HG03095 (cell line): ENCODE measurements at regions not wholly inside any gene's neighbourhood (a gene's known extent, or its start where the extent isn't known, plus 50 kb on each side); places are given as distances from the start of the nearest gene placed in this dataset.

Experiments
- ATAC-seq: cut with Tn5 transposase; IDR thresholded peaks from one replicate; pipeline ENCODE4 v1.9.1; 2021; ENCODE audit warnings: moderate library complexity; ENCODE audit not compliant: unreplicated experiment

DNA sequence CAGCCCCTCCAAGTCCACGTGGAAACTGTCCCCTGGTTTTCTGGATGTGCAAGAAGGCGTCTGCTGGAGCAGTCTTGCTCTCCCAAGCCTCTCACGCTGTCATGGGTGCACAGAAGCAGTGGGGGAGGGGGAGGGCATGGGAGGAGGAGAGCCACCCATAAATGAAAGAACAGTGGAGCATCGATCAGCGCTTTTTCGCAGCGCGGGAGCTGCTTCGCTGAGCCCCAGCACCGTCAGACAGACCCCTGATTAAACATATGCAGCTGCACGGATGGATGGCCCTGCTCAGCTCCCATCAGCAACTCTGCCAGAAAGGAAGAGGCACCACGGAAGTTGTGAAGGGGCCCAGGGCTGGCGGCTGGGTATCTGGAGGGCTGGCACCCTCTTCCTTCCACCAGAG lies 264.9 kb downstream of the UQCRFS1 start:
- no peak for ATAC-seq

DNA sequence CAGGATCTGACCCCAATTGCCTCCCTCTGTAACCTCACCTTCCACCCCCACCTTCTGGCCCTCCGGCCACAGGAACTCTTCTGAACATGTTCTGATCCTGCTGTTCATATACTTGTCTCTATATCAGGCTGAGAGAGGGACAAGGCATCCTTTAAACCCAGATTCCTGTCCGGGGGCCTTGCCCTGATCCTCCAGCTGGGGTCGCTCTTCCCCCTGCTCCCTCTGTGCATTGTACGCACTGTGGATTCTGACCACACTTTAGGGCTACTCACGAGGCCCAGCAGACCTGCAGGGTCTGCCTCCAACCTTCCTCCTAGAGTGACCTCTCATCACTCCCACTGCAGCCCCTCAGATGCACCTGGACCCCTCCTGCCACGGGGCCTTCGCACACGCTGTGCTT lies 269.3 kb downstream of the UQCRFS1 start:
- no peak for ATAC-seq

DNA sequence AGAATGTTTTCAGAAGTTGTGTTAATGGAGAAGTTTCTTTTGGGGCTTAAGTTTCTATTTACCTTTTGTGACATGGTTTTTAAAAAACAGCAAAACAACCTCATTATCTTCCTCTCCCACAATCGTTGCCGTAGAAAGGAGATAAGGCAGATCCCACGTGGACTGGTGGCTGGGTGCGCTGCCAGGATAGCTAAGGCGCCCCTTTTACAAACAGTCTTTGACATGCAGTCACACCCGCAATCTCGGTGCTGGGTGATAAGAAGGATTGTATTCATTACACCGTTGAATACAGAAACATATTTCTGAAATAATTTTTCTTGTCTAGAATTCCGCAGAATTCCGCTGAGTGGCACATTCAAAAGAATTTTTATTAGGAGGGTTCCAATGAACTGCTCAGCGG lies 271.1 kb downstream of the UQCRFS1 start:
- ATAC-seq: no peak

DNA sequence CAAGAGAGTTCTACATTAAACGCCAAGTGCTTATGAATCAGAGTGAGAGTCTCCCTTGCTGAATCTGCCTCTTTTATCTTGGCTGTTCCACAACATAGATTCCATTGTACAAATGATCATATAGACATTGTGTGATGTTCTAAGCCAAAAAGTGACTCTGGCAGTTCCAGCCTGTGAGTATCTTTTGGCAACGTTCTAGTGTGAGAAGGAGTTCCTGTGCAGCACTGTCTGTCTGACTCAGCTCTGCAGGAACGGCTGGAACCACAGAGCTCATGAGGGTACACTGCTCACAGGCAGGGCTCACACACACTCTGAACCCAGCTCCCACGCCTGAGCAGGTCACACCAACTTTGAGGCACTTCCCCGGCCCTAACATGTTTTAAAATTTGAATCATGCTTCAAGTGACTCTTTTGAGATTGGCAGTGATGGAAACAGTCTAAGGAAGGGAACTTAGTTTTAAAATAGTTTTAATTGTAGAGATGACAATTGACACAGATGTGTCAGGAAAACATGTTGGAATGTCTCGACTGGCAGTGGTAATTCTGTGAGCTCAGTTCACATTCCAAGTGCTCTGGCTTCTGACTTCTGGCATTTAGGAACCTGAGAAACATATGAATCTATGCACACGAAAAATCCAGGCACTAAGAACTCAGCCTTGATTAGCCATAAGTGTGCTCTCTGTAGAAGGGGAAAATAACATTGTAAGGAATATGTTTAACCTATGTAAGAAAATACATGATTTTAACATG lies 272.0 kb downstream of the UQCRFS1 start:
- no peak for ATAC-seq

DNA sequence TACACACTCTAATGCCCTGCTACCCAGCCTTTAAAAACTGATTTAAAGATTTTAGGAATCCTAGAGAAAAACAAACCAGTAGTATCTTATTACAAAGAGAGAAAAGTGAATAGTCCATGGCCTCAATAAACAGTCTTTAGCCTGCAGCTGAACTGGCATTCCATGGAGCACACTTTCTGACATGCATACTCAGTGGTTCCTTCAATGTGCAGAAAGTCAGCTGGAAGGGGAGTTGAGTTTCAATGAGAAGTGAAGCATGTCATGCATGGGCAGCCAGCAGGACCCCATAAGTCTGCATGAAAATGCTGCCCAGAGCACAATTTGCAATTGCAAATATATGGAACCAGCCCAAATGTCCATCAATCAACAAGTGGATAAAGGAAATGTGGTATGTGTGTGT lies 273.7 kb downstream of the UQCRFS1 start:
- ATAC-seq: no peak

DNA sequence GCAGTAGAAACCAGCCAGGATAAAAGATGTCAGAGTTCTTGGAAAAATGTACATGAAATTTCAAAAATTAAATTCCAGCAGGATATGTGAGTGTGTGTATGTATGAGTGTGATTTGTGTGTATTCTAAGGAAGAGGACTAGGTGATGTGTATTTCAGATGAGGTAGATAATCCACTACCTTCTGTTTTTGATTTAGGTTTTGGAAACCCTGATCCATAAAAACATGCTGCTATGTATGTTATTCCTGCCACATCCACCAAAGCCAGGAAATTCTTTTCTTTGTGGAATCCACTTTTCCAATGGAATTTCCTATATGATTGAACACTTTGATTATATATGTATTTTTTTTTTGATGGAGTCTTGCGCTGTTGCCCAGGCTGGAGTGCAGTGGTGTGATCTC lies 276.9 kb downstream of the UQCRFS1 start:
- ATAC-seq: no peak

DNA sequence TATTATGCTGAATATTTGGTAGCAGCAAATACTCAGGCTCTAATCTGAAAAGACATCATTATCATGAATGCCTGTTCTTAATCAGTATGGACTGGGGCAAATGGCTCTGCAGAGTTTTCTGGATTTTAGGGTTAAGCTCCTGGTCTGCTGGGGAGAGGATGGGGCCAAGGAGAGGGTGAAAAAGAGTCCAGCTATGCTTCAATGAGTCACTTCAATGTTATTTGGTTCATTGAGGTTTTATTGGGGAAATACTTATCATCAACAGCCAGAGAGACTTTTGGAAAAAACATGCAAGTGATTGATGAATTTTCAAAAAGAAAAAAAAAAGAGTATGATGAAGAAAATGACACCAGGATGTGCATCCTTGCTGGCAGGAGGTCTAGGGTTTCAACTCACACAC lies 278.3 kb downstream of the UQCRFS1 start:
- no peak for ATAC-seq

DNA sequence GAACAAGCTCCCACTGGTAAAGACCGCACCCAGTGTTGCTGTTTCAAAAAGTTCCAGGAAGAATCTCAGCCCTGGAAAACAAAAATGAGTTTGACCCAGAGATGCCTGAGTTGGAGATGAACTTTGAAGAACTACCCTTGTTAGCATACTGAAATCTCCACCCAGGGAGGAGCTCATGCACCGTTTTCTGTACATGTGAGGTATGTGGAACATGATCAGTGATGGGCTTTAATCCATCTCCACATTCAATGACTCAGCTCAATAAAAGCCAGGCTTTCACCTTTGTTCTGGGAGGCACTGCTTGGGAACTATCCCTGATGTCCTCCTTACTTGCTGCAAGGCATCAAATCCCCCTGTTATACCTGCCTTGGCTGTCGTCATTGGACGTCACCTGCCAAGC lies 279.9 kb downstream of the UQCRFS1 start:
- ATAC-seq: no peak

DNA sequence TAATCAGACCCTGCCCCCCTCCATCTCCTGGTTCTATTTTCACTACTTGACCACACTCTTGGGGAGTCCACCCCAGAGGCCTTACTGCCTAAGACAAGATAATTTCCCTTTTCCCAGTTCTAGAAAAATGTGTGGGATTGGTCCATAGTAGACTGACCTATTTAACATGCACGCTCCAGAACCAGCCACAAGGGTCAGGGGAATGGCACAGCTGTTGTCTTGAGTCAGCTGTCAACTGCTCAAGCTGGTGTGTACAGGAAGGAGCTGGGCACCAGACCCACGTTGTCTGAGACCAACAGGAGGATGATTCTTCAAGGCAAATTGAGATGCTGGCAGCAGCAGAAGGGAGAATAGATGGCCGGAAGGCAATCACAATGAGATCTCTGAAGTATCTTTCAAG lies 280.5 kb downstream of the UQCRFS1 start:
- no peak for ATAC-seq

DNA sequence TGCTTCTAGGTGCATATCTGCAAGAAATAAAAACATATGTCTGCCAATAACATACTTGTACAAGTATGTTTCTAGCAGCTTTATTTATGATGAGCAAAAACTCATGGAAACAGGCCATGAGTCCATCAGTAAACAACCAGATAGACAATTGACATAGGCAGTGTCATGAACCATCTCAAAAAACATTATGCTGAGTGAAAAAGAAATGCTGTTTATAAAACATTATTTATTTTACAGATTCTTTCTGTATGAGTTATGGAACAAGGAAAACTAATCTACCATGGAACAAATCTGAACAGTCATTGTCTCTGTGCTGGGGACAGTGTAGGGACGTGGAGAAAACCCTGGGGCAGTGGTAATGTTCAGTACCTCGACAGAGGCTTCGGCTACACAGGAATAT lies 283.9 kb downstream of the UQCRFS1 start:
- ATAC-seq: no peak

DNA sequence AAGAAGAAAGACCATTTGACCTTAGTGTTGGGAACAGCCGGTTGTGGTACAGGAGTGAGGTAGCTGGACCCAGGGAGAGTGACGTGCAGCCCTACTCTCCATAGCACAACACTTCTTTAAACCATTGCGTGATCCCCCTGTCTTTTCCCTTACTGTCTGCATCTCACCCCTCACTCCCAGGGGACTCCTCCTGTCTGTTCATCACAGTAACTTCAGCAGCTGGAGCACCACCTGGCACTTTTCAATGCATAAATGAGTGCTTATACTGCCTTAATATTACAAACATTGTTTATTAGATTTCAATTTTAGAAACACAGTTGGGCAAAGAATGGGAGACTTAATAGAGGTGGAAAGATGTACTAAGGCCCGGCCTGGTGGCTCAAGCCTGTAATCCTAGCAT lies 285.5 kb downstream of the UQCRFS1 start:
- no peak for ATAC-seq

DNA sequence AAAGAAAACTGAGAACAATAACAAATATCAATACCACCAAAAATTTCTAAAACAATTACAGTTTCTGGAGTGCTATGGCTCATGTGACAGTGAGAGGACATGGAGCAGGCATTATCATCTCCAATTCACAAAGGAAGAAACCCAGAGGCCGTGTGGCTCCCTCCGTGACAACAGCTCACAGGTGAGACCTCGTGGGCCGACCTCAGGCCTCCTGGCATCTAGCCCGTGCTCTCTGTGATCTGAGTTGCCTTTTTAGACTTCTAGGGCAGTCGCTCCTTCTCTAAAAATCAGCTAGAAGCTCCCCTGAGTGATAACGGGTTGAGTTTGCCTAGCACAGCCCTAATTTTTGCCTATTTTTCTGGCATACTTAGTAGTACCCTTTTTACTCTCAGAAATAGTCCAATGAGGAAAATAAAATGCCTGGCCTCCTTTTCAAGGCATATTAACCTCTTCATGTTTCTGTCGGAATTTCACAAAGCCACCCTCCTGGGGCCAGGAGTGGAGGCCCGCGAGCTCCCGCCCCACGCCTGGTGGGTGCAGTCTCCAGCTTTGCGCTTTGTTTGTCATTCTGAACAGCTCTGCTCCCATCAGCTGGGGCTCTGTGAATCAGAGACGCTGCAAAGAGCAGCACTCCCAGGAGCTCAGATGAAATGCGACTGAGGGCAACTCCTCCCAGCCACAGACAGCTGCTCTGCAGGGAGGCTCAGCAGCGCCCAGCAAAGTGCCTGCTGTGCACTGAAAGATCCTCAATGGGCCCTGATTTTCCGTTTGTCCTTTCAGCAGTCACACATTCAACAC lies 292.5 kb downstream of the UQCRFS1 start:
- no peak for ATAC-seq

DNA sequence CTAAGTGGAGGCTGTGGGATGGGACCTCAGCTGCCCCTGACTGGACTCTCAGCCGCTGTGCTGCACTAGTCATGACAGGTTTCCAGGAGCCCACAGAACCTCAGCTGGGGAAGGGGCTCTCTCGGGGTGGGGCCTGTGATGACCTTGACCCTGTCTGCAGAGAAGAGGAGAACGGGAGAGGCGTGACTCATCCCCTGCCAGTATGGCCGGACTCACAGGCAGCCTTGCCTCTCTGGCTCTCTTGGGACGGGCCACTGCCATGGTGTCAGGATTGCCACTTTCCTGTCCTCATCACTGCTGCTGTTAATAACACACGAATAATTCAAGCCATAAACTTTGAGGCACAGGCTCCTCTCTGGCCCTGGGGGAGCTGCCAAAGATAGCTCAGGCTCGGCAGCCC lies 295.3 kb downstream of the UQCRFS1 start:
- no peak for ATAC-seq

DNA sequence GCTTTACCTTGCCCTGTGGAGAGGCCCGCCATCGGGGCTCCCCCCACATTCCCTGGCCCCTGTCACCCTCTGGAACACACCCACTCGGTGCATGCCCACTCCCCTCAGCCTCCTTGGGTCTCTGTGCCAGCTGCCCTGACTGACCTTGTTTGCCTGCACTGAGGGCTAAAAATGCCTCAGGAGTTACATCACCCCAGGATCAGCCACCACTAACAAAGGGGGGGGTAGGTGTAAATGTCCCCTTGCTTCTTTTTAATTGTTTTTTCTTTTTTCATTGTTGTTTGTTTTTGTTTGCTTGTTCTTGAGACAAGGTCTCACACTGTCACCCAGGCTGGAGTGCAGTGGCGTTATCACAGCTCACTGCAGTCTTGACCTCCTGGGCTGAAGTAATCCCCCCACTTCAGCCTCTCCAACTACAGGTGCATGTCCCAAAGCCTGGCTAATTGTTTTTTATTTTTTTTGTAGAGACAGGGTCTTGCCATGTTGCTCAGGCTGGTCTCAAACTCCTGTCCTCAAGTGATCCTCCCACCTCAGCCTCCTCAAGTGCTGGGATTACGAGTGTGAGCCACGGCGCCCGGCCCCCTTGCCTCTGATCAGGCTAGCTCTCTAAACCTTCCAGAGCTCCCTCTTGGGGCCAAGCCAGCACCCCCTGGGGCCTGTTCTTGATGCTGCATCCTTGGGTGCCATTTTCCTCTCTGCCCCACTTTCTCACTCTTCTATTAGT lies 297.1 kb downstream of the UQCRFS1 start:
- no peak for ATAC-seq

DNA sequence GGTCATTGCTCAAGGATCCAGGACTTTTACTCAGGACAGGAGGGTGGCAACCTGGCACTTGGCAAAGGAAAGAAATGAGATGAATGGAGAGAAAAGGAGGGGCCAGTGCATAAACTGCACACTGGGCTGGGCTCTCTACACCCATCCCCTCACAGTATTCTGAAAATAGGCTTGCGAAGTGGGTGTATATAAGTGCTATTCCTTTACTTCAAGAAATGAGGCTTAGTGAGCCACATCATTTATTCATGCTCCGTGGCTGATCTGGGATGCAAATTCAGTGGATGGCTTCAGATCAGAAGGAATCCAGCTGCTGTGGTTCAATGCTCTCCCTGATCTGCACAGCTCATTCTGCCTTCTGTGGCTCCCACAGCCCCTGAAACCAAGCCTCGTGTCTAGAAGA lies 297.7 kb downstream of the UQCRFS1 start:
- ATAC-seq: no peak

DNA sequence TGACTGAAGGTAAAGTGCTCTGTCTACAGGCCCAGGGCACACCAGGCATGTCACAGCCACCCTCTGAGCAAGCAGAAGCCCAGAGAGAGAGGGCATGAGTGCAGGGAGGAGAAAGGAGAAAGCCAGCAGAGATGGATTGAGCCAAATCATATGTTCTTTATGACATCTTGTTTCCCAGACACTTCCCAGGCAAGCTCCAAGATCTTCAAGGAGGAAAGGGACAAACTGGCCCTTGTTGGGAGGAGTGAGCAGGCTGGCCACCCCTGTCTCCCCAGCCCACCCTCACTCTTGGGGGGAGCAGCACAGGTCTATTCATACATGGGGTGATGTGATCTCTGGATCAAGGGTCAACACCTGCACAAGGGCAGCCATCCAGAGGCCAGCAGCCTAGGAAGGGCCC lies 298.8 kb downstream of the UQCRFS1 start:
- ATAC-seq: no peak

DNA sequence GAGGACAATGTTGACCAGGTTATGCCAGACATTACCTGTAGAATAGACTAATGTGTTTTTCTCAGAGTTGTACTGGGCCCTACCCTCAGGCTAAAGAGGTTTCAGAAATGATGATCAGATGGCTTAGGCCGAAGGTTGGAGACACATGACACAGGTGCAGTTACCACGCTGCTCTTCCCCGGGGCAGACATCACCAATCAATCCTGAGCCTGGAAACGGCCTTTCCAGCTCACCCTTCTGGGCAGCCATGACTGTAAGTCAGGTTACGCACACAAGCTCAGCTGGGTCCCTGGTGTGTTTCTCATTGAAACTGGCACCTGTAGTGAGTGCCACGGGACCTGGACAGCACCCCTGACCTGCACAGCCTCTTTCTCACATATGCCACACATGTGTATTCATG lies 299.3 kb downstream of the UQCRFS1 start:
- no peak for ATAC-seq

DNA sequence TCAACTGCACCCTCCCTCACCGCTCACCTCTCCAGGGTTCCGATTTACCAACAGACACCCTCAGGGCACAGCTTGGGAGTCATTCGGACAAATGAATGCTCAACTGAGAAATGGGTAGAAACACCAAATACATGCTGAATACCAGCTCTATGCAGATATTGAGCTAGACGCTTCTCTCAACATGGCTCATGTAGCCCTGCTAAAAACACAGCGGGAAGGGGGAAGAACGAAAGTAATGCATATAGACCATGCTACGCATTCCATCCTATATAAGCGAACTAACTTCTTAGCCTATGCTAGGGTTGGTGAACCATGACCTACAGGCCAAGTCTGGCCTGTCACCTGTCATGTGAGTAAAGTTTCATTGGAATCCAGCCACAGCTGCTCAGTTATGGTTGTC lies 304.0 kb downstream of the UQCRFS1 start:
- no peak for ATAC-seq

DNA sequence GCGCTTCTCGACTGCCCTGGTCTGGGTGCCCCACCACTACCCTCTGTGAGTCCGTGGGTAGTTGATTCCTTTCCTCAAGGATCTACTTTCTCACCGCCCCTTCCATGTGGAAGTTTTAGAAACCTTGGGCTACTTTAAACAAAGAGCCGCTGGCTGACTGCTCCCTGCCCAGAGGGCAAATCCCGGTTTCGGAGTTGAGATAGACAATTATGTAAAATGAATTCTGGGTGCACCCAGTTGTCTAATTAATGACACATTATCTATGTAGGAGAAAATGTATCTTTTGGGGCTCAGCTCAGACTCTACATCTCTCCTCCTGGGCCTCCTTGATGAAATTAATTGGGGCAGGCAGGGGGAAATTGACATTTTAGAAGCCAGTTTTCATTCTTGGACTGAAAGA lies 305.4 kb downstream of the UQCRFS1 start:
- no peak for ATAC-seq

DNA sequence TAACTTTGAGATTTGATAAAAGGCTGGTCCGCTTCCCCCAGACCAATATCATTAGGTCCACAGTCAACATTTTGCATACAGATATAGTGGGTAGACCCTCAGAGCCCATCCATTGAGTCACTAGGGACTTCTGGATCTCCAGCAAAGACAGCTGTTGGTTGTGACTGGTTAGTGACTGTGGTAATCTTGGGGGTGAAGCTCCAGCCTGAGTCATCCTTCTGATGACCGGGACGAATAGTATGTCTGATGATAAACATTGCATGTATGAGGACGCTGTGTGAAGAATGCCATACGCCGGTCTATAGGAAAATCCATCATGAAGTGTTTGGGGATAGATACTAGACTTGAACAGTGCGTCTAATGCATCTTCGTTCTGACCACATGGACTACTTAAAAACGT lies 307.0 kb downstream of the UQCRFS1 start:
- ATAC-seq: no peak

DNA sequence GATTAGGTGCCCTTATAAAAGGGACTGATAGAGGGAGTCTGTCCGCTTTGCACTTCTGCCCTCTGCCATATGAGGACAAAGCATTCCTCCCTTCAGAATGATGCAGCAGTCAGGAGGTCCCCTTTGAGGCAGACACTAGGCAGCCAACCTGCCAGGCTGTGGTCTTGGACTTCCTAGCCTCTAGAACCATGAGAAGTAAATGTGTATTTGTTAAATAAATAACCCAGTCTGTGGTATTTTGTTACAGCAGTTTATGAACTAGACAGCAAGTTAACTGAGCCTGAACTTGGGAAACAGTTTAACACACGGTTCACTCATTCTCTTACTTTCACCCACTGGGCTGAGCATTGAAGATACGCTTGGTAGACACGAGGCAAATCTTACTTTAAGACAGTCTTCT lies 313.2 kb downstream of the UQCRFS1 start:
- ATAC-seq: no peak

DNA sequence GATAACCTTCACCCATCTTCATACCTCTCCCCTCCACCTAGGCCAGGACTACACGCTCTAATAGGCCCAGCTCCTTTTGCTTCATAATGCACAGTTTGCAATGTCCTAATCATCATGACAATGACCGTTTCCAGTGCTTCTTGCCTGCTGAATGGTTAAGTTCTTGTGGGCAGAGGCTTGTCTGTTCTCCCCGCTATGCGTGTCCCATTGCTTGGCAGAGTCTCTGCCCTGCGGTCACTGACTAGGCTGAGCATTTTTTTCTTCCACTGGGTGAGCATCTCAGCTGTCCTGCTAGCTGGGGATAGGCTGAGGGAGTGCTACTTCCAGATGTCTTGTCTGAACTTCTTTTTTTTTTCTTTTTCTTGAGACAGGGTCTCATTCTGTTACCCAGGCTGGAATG lies 314.7 kb downstream of the UQCRFS1 start:
- ATAC-seq: no peak
